ELR (cell line): ENCODE measurements at regions not wholly inside any gene's neighbourhood (a gene's known extent, or its start where the extent isn't known, plus 50 kb on each side); places are given as distances from the start of the nearest gene placed in this dataset.
"Not testable (repeated sequence)": the region's sequence is repeated elsewhere in the genome, so short reads cannot be mapped to it uniquely, and the experiment has no call there.

Experiments used
- DNase-seq: peaks from one replicate; pipeline ENCODE4 v3.0.0-alpha.2; 2015; ENCODE audit warnings: low read depth

DNA sequence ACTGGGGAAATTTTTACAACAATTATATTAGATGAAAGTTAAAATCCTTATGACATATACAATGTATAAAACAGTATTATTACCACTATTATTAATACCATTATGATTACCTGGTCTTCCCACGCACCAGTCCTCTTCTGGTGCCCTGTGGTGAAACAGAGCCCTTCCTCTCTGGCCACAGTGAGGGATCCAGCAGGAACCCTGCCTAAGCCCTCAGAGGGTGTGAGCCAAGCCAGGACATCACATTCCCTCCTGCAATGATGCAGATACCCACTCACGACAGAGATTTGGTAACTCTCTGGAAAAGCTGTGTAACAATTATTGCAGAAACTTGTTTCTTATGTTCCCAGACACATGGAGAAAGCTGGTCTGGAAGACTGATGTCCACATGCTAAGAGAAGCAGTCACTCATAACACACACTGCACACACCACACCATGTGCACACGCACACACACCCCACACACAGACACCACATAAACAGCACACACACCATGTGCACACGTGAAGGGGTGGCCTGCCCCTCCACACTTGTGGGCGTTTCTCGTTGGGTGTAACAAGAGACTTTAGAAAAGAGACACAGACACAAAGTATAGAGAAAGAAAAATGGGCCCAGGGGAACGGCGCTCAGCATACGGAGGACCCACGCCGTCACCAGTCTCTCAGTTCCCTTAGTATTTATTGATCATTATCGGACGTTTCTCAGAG is 1373.8 kb upstream of the DEFB115 start:
- not testable (repeated sequence) for DNase-seq

- not testable (repeated sequence) for DNase-seq
Observed at GRCh38 chr20:29884322-29884721, 1373.1 kb upstream of the DEFB115 start.

DNA sequence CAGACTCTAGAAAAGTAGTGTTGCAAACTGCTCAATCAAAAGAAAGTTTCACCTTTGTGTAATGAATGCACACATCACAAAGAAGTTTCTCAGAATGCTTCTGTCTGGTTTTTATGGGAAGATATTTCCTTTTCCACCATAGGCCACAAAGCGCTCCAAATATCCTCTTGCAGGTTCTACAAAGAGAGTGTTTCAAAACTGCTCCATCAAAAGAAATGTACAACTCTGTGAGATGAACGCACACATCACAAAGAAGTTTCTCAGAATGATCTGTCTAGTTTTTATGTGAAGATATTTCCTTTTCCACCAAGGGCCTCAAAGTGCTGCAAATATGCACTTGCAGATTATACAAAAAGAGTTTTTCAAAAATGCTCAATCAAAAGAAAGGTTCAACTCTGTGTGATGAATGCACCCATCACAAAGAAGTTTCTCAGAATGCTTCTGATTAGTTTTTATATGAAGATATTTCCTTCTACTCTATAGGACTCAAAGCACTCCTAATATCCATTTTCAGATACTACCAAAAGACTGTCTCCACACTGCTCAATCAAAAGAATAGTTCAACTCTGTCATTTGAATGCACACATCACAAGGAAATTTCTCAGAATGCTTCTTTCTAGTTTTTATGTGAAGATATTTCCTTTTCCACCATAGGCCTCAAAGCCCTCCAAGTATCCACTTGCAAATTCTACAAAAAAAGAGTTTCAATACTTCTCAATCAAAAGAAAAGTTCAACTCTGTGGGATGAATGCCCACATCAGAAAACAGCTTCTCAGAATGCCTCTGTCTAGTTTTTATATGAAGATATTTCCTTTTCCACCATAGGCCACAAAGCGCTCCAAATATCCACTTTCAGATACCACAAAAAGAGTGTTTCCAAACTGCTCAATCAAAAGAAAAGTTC is 1371.9 kb upstream of the DEFB115 start:
- not testable (repeated sequence) for DNase-seq

- DNase-seq: not testable (repeated sequence)
Observed at GRCh38 chr20:29891555-29891954, 1365.9 kb upstream of the DEFB115 start.
